ENCODE measurements at regions not wholly inside any gene's neighbourhood (a gene's known extent, or its start where the extent isn't known, plus 50 kb on each side); places are given as distances from the start of the nearest gene placed in this dataset.

GRCh38 chr2:147428120-147428747 is 416.6 kb upstream of the ACVR2A start:
- CTCF ChIA-PET: no interaction called here
- BruUV-seq (replicated peaks): no TSS peak

GRCh38 chr2:147425437-147426029 is 419.3 kb upstream of the ACVR2A start:
- H2AFZ ChIP-seq: no peak overlapping the region
- ChIA-PET POLR2A (ENCODE audit: unreplicated experiment) (no interaction called here), CTCF (no interaction called here)
- H3K4me2 ChIP-seq: no peak overlapping the region
- intact Hi-C loops (cut with micrococcal nuclease; ENCODE audit: unreplicated experiment): no loop called here
- no peaks in the 10 kb centered on the region for H3F3A ChIP-seq (ENCODE audit: insufficient read depth, low read depth)
- no TSS peak for BruUV-seq (replicated peaks)
- no peak for DNase-seq
- no peaks in the 10 kb centered on the region for H3K9me3 ChIP-seq (ENCODE audit: insufficient read depth, low read depth)
- H3K27ac ChIP-seq: no peak overlapping the region
- H3K79me2 ChIP-seq (ENCODE audit: low read depth): no peaks in the 10 kb centered on the region
- H4K20me1 ChIP-seq (ENCODE audit: insufficient read depth): no peaks in the 10 kb centered on the region
- no peaks in the 10 kb centered on the region for H3K36me3 ChIP-seq (ENCODE audit: low read depth)
- H3K4me1 ChIP-seq (replicated peaks; ENCODE audit: insufficient read depth): no peaks in the 10 kb centered on the region
- TF ChIP-seq CTCF (conservative IDR thresholded peaks at IDR 0.05) (no peak), EZH2 (IDR thresholded peaks at IDR 0.05; ENCODE audit: low read depth) (no peak)
- no peak overlapping the region for H3K4me3 ChIP-seq
- H3K27me3 ChIP-seq (ENCODE audit: insufficient read depth, low read depth): no peaks in the 10 kb centered on the region
- no peaks in the 10 kb centered on the region for H3K9me2 ChIP-seq (ENCODE audit: insufficient read depth)

More at GRCh38 chr2:147428120-147428747, 416.6 kb upstream of the ACVR2A start:
- Histone ChIP-seq H3K27me3 (ENCODE audit: insufficient read depth, low read depth) (no peaks in the 10 kb centered on the region), H3K4me2 (no peak overlapping the region), H3K27ac (no peak overlapping the region), H4K20me1 (ENCODE audit: insufficient read depth) (no peaks in the 10 kb centered on the region), H3K4me3 (no peak overlapping the region), H2AFZ (no peak overlapping the region), H3K36me3 (ENCODE audit: low read depth) (no peaks in the 10 kb centered on the region), H3K9me3 (ENCODE audit: insufficient read depth, low read depth) (no peaks in the 10 kb centered on the region), H3F3A (ENCODE audit: insufficient read depth, low read depth) (no peaks in the 10 kb centered on the region), H3K9me2 (ENCODE audit: insufficient read depth) (no peaks in the 10 kb centered on the region), H3K79me2 (ENCODE audit: low read depth) (no peaks in the 10 kb centered on the region), H3K4me1 (replicated peaks; ENCODE audit: insufficient read depth) (no peaks in the 10 kb centered on the region)
- POLR2A ChIA-PET (ENCODE audit: unreplicated experiment): no interaction called here
- intact Hi-C loops (cut with micrococcal nuclease; ENCODE audit: unreplicated experiment): no loop called here
- TF ChIP-seq CTCF (conservative IDR thresholded peaks at IDR 0.05): no peak
- TF ChIP-seq EZH2 (IDR thresholded peaks at IDR 0.05; ENCODE audit: low read depth): no peak
- DNase-seq: no peak

- Histone ChIP-seq H3F3A (ENCODE audit: insufficient read depth, low read depth) (no peaks in the 10 kb centered on the region), H3K79me2 (ENCODE audit: low read depth) (no peaks in the 10 kb centered on the region), H3K27ac (no peak overlapping the region), H3K4me1 (replicated peaks; ENCODE audit: insufficient read depth) (no peaks in the 10 kb centered on the region), H3K9me3 (ENCODE audit: insufficient read depth, low read depth) (no peaks in the 10 kb centered on the region), H2AFZ (no peak overlapping the region), H3K9me2 (ENCODE audit: insufficient read depth) (no peaks in the 10 kb centered on the region), H3K27me3 (ENCODE audit: insufficient read depth, low read depth) (no peaks in the 10 kb centered on the region), H3K36me3 (ENCODE audit: low read depth) (no peaks in the 10 kb centered on the region), H3K4me3 (no peak overlapping the region), H4K20me1 (ENCODE audit: insufficient read depth) (no peaks in the 10 kb centered on the region), H3K4me2 (no peak overlapping the region)
- TF ChIP-seq CTCF (conservative IDR thresholded peaks at IDR 0.05) (no peak), EZH2 (IDR thresholded peaks at IDR 0.05; ENCODE audit: low read depth) (no peak)
- intact Hi-C loops (cut with micrococcal nuclease; ENCODE audit: unreplicated experiment): no loop called here
- POLR2A ChIA-PET (ENCODE audit: unreplicated experiment): no interaction called here
- no peak for DNase-seq
- BruUV-seq (replicated peaks): no TSS peak
- CTCF ChIA-PET: no interaction called here
These were observed 420.1 kb upstream of the ACVR2A start for GRCh38 chr2:147424766-147425165.
